Activated CD8-positive, alpha-beta T cell treated with anti-CD3 and anti-CD28 coated beads for 36 hours (primary cell): ENCODE measurements at regions not wholly inside any gene's neighbourhood (a gene's known extent, or its start where the extent isn't known, plus 50 kb on each side); places are given as distances from the start of the nearest gene placed in this dataset.

ENCODE experiments used
- ATAC-seq: fragments of 200-7000 bp; cut with Tn5 transposase; one replicate; pipeline ENCODE4 v1.10.0; 2021; ENCODE audit warnings: mild to moderate bottlenecking, moderate library complexity
- CTCF ChIA-PET: fragments of 350-600 bp; sonication (Branson Sonifier 250); formaldehyde crosslinking; loops from one replicate; lab custom pipeline; 2021; ENCODE audit warnings: antibody characterized with exemption; lab: Charles Lee
- POLR2A ChIA-PET: fragments of 350-600 bp; sonication (Branson Sonifier 250); formaldehyde crosslinking; loops from one replicate; lab custom pipeline; 2021; ENCODE audit warnings: antibody characterized with exemption; lab: Charles Lee
- DNase-seq: peaks from one replicate; pipeline ENCODE4 v3.0.0-alpha.2; 2020
- H3K27ac Mint-ChIP-seq: one replicate; pipeline ENCODE4 v1.8.0; 2021; ENCODE audit warnings: mild to moderate bottlenecking, mixed read lengths
- H3K27me3 Mint-ChIP-seq: one replicate; pipeline ENCODE4 v1.8.0; 2021; ENCODE audit warnings: mixed read lengths
- H3K36me3 Mint-ChIP-seq: one replicate; pipeline ENCODE4 v1.8.0; 2021; ENCODE audit warnings: low read depth, mixed read lengths
- H3K4me1 Mint-ChIP-seq: one replicate; pipeline ENCODE4 v1.8.0; 2021; ENCODE audit warnings: low read depth, mixed read lengths
- H3K4me3 Mint-ChIP-seq: one replicate; pipeline ENCODE4 v1.8.0; 2021; ENCODE audit warnings: mild to moderate bottlenecking, moderate library complexity, mixed read lengths
- H3K9me3 Mint-ChIP-seq: one replicate; pipeline ENCODE4 v1.8.0; 2021; ENCODE audit warnings: mixed read lengths
- CTCF ChIP-seq: fragments of 200-600 bp; IDR thresholded peaks from one replicate; pipeline ENCODE4 v1.8.0; 2022; ENCODE audit warnings: antibody characterized with exemption, mild to moderate bottlenecking
- intact Hi-C: fragments of 100-400 bp; cut with micrococcal nuclease; formaldehyde crosslinking; loops from one replicate; pipeline ENCODE4 v1.10.0; 2022

GRCh38 chr3:166902374-166902773 lies 477.7 kb downstream of the ZBBX start:
- no peak overlapping the region for H3K27ac Mint-ChIP-seq
- H3K36me3 Mint-ChIP-seq = no peaks in the 10 kb centered on the region
- no peak for ATAC-seq
- no peaks in the 10 kb centered on the region for H3K27me3 Mint-ChIP-seq
- H3K4me3 Mint-ChIP-seq = no peak overlapping the region
- peaks cover 8% of the 10 kb centered on the region for H3K9me3 Mint-ChIP-seq
- ChIA-PET POLR2A (no interaction called here), CTCF (no interaction called here)
- no peaks in the 10 kb centered on the region for H3K4me1 Mint-ChIP-seq
- no peak for TF ChIP-seq CTCF
- DNase-seq = no peak
- intact Hi-C loops = no loop called here

- POLR2A ChIA-PET = no interaction called here
- H3K36me3 Mint-ChIP-seq = no peaks in the 10 kb centered on the region
- no peak for DNase-seq
- CTCF ChIA-PET = no interaction called here
- H3K4me3 Mint-ChIP-seq = no peak overlapping the region
- intact Hi-C loops = no loop called here
- H3K27me3 Mint-ChIP-seq = no peaks in the 10 kb centered on the region
- TF ChIP-seq CTCF = no peak
- H3K4me1 Mint-ChIP-seq = no peaks in the 10 kb centered on the region
- H3K9me3 Mint-ChIP-seq = peaks cover 6% of the 10 kb centered on the region
- H3K27ac Mint-ChIP-seq = no peak overlapping the region
- no peak for ATAC-seq
Observed at GRCh38 chr3:166900866-166901577, 479.1 kb downstream of the ZBBX start.

GRCh38 chr3:166897811-166898210 lies 482.3 kb downstream of the ZBBX start:
- no peak for DNase-seq
- Mint-ChIP-seq H3K4me1 (no peaks in the 10 kb centered on the region), H3K9me3 (peaks cover 5% of the 10 kb centered on the region), H3K4me3 (no peak overlapping the region), H3K27ac (no peak overlapping the region), H3K27me3 (no peaks in the 10 kb centered on the region), H3K36me3 (no peaks in the 10 kb centered on the region)
- ChIA-PET POLR2A (no interaction called here), CTCF (no interaction called here)
- intact Hi-C loops = no loop called here
- no peak for TF ChIP-seq CTCF
- no peak for ATAC-seq

- H3K9me3 Mint-ChIP-seq = peaks cover 4% of the 10 kb centered on the region
- CTCF ChIA-PET = no interaction called here
- POLR2A ChIA-PET = no interaction called here
- H3K4me3 Mint-ChIP-seq = no peak overlapping the region
- intact Hi-C loops = no loop called here
- no peak overlapping the region for H3K27ac Mint-ChIP-seq
- H3K36me3 Mint-ChIP-seq = no peaks in the 10 kb centered on the region
- H3K4me1 Mint-ChIP-seq = no peaks in the 10 kb centered on the region
- DNase-seq = no peak
- no peak for ATAC-seq
- no peaks in the 10 kb centered on the region for H3K27me3 Mint-ChIP-seq
- TF ChIP-seq CTCF = no peak
Observed at GRCh38 chr3:166889241-166889640, 490.9 kb downstream of the ZBBX start.

- no peak overlapping the region for H3K27ac Mint-ChIP-seq
- DNase-seq (no peak), ATAC-seq (no peak)
- H3K27me3 Mint-ChIP-seq = no peaks in the 10 kb centered on the region
- no peaks in the 10 kb centered on the region for H3K4me1 Mint-ChIP-seq
- POLR2A ChIA-PET = no interaction called here
- no peak for TF ChIP-seq CTCF
- peaks cover 8% of the 10 kb centered on the region for H3K9me3 Mint-ChIP-seq
- intact Hi-C loops = no loop called here
- CTCF ChIA-PET = no interaction called here
- H3K4me3 Mint-ChIP-seq = no peak overlapping the region
- H3K36me3 Mint-ChIP-seq = no peaks in the 10 kb centered on the region
Observed at GRCh38 chr3:166879661-166880060, 500.4 kb downstream of the ZBBX start.
